Fibroblast of skin of left quadriceps (primary cell): ENCODE measurements at regions not wholly inside any gene's neighbourhood (a gene's known extent, or its start where the extent isn't known, plus 50 kb on each side); places are given as distances from the start of the nearest gene placed in this dataset.
A peak's percentile ranks its signal among the peaks of the same experiment; 100 is the strongest.

ENCODE experiments used
- DNase-seq, 2 experiments: peaks; one replicate each; pipeline ENCODE4 v3.0.0-alpha.2; 2013; ENCODE audit warnings: low read depth in 2 of 2

DNA sequence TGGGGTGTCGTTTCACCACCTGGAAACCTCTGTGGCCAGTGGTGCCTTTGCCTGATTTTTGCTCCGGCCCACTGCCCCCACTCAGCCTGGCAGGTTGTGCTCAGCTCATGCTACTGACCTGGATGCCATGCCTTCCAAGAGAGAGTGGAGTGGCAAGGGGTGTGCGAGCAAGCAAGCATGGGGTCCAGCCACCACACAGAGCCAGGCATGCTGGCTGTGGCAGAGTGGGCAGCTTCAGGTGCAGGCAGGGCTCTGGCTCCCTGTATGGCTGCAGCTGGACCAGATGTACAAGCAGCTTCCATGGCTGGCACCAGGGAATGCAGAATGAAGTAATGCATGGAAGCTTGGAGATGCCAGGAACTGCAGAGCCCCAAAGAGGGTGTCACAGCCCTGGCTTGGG lies 620.5 kb upstream of the SETBP1 start:
- DNase-seq, result no peak

DNA sequence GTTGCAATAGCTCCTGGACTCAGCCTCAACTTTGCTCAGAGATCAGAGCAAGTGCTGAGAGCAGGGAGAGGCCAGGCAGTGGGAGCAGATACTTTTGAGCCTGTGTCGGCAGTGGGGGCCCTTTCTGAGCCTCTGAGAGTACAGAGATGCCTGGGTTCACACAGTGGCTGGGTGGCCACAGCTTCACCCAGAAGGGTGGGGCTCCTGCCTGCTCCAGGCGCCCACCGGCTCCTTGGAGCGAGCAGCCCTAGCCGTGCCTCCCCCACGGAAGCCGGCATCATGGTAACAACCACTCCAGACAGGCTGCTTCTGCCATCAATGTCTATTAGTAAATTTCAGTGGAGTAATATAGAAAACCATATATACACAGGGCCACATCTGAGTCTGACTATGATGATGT lies 619.2 kb upstream of the SETBP1 start:
- DNase-seq, result no peak

DNA sequence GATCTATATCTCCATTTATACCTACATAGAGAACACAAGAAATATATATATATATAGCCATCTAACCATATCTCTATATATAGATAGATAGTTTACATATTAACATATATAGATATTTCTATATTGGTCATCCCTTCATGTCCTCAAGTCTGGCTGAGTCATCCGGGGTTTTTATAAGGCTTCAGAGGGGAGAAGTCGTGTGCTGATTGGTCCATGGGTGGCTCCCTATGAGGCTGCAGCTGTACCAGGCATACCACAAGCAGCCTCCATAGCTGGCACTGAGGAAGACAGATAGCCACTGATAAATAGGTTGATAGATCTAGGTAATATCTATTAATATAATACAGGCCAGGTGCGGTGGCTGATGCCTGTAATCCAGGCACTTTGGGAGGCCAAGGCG lies 618.3 kb upstream of the SETBP1 start:
- no peak for DNase-seq

DNA sequence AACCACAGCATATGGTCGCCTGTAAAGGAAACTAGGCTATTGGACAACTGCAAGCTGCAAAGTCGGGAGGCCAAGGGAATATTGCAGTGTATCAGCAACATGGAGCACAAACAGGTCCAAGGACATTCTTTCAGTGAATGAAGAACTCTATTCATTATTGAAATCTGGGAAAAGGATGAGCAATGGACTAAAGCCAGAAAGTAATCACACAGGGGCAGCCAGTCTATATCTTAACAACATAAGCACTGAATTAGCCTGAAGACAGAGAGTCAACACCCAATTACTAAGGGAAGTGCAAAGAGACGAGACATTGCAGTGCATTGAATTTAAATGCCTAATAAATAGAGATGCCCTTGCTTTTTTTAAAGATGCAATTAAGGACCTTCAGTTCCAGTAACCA lies 615.5 kb upstream of the SETBP1 start:
- no peak for DNase-seq

DNA sequence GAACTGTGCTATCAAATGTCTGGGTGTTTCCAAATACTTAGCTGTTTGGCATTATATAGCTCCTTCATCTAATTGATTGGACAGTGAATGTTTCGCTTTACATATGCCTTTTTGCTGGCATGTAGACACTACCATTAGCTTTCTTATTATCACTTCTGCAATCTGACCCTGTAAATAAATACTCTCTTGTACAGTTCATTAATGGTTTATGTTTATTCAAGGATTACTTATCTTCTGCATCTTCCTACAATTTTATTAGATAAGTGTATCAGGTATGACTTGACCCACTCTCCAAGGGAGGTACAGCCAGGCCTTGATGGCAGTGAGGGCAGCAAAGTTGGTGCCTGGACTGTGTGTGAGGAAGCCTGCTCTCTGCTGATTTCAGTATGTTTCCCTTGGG lies 614.1 kb upstream of the SETBP1 start:
- no peak for DNase-seq

DNA sequence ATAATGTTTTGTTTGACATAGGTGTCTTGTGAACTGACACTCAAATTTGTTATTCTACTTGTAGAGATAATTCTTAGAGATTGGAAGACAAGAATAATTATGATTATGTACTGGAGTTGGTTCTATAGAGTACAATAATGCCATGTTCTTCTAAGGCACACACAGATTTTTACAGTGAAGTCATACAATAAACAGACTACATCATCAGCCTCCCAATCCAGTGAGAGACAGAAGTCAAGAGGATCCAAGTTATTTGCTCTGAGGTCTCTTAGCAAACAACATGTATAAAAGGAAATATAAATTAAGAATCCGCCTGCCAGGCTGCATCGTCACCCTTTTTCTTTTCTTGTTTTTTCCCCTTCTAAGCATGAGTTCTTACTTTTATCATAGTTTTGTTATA lies 613.5 kb upstream of the SETBP1 start:
- DNase-seq, result no peak

DNA sequence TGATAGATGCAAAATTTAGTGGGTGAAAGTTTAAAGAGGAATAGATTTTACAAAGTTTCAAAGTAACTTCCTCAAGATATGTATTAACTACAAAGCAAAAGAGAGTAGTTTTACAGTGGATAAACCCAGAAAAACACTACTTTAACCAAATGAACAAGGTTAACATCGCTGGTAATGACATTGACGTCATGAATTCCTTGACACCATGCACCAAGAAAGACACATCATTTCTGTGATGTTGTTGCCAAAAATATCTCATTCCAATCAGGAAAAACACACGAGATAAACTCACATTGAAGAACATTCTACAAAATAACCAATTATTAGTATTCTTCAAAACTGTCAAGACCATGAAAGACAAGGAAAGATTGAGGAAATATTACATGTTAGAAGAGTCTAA lies 605.6 kb upstream of the SETBP1 start:
- DNase-seq, result no peak

DNA sequence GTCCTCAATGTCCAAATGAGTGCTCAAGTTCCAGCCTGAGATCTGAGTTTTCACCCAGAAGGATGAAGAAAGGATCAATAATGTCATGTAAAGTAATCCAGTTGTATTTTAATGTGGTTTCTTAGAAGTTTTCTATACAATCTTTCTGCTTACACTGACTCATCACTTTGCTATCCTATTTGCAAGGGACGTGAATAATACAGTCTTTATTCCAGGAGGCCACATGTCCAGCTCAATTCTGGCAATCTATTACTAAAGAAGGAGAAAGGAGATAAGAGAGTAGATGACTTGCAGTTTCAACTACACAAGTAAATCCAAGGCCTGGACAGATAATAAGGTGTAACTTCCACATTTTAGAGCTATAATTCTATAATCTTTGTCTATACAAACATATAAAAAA lies 601.1 kb upstream of the SETBP1 start:
- peak; percentile 50 to 54 for DNase-seq

DNA sequence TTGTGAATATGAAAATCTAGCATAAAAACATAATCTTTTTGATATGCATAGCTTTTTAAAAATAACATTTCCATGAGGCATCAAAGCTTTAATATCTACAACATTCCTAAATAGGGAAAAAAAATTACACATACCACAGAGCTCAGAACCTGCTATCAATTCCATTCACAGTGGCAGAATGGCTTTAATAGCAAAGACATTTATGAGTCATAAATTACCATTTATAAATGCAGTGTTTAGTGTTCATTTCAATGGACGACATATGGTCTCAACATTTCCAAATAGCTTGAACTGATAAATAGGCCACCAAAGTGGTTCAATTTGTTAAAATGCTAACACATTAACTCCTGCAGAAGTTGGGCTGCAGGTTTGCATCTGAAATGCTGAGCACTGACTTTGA lies 600.6 kb upstream of the SETBP1 start:
- peak in 1 of 2 experiments; percentile 9 for DNase-seq

DNA sequence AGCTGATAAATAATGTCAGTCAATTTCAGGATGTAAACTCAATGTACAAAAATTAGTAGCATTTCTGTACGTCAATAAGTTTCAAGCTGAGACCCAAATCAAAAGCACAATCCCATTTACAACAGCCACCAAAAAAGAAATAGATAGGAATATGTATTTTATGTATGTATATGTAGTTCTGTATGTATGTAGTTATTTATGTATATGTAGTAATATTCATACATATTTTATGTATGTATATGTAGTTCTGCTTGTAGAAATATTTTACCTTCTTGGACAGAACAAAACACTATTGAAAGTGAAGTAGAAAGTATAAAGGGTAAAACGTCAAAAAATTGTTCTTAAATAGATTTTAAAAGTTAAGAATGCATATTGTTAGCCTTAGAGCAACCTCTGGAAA lies 591.0 kb upstream of the SETBP1 start:
- DNase-seq, result no peak

DNA sequence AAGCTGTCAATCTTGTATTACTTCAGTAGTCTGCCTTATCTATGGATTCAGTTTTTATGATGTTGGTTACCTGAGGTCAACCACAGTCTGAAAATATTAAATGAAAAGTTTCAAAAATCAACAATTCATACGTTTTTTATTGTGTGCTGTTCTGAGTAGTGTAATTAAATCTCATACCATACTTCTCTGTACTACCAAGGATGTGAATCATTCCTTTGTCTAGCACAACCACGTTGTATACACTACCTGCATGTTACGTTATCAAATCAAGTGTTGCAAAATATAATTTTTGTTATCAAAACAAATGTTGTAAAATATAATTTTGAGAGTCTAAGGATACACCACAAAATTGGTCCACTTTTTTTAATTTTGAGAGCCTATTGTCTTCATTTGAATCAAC lies 590.2 kb upstream of the SETBP1 start:
- DNase-seq, result no peak

DNA sequence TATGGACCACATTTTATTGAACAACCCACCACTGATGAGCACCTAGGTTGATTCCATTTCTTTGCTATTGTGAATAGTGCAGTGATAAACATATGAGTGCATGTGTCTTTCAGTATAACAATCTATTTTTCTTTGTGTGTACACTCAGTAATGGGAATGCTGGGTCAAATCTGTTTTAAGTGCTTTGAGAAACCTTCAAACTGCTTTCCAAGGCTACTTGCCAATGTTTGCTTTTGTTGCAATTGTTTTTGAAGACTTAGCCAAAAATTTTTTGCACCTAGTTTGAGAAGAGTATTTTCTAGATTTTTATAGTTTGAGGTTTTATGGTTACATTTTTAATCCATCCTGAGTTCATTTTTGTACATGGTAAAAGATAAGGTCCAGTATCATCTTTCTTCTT lies 587.4 kb upstream of the SETBP1 start:
- DNase-seq, result no peak

DNA sequence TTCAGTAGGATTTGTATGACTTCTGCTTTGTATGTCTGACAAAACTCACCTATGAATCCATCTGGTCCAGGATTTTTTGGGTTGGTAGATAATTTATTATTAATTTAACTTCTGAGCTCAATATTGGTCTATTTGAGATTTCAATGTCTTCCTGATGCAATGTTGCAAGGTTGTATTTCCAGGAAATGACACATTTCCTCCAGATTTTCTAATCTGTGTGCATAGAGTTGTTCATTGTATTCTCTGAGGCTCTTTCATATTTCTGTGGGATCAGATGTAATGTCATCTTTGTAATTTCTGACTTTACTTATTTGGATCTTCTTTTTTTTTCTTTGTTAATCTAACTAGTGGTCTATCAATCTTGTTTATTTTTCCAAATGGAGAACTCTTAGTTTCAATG lies 584.7 kb upstream of the SETBP1 start:
- DNase-seq, result no peak

DNA sequence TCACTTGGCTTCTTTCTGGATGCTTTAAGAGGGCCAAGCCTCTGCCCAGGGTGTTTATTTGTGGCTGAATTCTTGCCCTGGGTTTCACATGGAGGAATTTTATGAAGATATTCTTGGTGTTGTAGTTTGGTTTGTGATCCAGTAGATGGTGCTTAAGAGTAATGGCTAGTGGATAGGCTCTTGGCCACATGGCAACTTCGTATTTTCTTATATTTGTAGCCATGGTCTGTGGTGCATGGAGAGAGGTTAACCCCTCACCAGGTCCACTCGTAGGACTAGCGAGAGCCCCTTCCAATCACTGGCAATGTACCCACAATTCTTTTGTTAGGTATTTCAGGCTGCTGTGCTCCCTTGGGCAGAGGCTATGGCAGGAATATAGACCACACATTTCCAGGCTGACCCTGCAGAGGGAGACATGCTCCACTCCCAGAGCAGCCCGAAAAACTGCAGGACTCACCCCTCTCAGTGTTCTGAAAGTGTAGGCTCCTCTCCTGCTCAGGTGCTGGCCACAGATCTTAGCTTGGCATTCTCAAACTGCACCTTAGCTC lies 582.1 kb upstream of the SETBP1 start:
- peak in 1 of 2 experiments; percentile 15 for DNase-seq

DNA sequence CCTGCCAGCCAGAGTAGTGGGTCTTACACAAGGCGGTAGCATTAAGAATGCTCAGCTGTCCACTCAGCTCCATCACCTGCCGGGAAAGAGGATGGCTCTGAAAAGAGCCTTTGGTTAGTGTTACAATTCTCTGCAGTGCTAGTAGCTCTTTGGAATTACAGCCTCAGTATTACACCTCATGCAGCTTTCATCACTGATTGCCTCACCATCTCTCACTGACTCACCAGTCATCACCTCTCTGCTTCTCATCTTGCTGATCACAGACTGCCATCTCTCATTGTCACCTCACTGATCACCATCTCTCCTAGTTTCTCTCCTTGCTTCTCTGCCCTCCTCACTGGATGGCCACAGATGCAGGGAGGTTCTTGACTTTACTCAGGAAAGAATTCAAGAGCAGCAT lies 573.5 kb upstream of the SETBP1 start:
- DNase-seq, result no peak

DNA sequence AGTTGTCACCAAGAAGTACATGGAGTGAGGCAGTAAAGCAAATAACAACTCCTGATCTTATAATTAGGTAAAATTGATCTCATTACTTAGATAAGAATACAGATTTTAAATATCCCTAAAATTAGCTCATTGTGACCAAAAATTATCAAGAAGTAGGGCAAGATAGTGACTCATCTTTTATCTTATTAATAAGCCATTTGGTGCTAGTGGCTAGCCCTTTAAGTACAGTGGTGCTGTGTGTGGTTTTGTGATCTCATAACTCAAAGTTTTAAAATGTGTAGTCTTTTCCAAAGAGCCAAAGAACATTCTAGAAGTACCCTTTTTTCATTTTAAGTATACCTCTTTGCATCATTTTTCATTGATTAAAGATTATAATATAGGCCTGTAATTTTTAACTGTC lies 569.4 kb upstream of the SETBP1 start:
- DNase-seq, result no peak

DNA sequence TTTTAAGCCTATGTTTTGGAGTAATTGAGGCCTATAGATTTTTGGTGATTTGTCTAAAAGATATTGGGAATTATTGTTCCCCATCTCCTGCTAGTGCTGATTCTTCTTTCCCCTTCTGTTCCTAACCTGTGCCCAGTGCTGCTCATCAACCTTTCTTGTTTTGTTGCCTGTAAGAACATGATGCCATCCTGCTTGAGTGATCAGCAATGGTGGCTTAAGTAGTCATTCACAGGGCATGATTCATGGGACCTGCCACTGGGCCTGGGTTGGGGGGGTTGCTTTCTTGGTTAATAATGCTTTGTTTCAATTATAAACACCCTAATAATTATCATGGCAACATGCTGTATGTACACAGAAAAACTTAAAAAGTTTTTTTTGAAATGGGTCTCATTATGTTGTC lies 562.9 kb upstream of the SETBP1 start:
- DNase-seq, result no peak

DNA sequence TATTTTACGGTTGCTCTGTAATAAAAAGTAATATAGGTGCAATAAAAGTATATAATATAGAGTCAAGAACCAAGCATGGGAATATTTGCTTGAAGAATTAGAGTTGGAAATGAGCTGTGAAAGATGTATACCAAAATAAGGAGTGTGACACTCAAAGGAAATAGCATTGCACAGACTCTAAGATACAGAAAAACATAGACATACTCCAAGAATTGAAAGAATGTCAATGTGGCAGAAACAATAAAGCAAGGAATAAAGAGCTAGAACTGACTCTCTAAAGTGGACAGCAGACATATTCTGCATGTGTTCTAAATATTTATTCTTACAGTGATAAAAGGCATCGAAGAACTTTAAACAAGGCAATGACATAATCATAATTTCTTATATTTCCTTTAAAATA lies 561.1 kb upstream of the SETBP1 start:
- DNase-seq, result no peak

DNA sequence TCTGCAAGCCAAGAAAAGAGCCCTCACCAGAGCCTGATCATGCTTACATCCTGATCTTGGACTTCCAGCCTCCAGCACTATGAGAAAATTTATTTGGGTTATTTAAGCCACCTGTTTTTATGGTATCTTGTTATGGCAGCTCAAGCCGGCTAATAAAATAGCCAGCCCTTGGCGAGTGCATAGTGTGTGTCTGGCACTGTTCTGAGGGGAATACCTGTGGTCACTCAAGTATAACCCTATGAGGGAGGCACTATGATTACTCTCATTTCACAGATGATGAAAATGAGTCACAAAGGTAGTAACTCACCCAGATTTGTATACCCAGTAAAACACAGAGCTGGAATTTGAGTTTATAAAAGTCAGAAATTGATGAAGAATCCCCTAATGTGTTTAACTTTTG lies 556.9 kb upstream of the SETBP1 start:
- no peak for DNase-seq

DNA sequence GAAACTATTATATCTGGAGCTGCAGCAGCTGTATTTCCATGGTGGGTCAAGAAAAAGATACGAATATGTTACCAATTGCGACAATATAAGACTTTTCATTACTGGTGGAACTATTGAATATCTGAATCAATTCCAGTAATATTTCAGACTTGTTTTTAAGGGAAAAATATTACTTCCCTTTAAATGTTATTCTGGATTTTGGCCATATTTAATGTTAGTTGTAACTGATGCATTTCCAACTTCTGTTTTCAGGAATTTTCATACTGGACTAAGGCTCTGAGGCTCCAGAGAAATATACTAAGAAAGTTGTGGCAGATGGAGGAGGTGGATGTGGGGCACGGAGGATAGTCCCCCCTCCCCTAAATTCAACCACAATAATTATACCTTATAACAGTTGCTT lies 555.2 kb upstream of the SETBP1 start:
- DNase-seq, result no peak

DNA sequence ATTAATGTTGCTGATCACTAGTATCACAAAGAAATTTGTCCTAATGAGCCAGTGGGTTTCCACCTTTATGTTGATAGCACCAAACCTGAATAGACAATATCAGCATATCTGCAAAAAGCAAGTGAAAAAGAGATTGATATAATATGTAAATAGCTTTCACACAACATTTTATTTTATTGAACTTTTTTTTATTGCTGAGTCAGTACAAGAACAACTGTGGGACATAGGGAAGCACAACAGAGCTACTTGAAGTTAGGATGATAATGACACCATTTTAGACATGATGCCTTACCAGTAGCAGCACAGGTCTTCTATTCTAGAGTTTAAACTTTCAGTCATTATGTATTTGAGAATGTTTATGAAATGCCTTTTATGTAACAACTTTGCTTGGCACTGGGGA lies 554.1 kb upstream of the SETBP1 start:
- DNase-seq, result no peak

DNA sequence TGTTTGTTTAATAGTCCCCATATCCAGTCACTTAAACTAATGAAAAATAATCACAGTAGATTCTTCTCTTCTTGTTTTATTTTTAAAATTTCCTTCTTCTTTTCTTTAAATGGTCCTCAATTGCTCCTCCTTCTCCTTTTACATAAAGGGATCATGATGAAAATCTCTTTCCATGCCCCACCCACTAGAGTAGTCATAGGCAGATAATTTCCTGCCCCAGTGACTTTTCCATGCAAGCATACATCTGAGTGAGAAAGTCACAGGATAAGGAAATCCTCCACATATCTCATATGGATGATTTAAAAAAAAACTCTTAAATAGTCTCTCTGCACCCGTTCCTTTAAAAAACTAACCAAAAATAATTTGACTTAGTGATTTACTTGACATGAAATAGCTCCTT lies 552.3 kb upstream of the SETBP1 start:
- DNase-seq, result no peak

DNA sequence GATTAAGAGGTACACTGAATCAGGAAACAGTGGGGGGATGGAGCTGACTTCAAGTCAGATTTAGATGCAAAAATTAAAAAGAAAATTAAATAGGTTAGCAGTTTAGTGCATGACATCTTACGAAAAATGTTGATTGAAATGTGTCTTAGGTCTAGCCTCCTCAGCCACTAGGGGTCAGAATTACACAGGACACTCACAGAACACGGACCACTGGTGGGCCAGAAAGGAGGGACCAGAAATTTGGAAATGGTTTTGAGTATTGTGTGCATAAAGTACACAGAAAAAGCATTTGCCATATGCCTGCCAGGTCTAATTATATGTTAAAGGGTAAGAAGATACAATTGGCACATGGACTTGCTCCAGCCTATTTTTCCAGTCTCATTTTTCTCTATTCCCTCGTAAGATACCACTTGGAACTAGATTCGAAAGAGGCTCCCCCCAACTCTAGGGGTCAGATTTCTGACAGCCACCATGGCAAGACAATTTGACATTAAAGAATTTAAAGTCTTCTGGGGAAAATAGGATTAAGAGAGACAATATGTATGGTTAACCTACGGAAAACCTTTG lies 550.2 kb upstream of the SETBP1 start:
- DNase-seq, result peak in 1 of 2 experiments; percentile 20

DNA sequence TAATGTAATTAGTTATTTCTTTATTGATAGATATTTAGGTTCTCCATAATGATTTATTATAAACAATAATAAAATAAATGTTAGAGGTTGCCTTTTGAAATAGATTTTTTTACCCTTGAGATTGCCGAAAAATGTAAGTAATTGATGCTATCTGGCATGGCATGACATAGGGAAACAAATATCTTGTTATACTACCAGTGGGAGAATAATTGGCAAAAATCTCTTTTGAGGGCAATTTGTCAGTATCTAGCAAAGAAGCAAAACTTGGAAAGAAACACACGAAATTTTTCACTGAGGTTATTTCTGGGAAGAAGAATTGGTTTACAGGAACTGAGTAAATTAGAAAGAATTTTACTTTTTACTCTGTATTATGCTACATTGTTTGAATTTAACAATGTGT lies 547.2 kb upstream of the SETBP1 start:
- no peak for DNase-seq
